Activated CD4-positive, alpha-beta T cell treated with anti-CD3 and anti-CD28 coated beads, Interleukin-2, amount 10 ng/mL, durations not matched to agents 7 days and 5 days (primary cell): ENCODE measurements at regions not wholly inside any gene's neighbourhood (a gene's known extent, or its start where the extent isn't known, plus 50 kb on each side); places are given as distances from the start of the nearest gene placed in this dataset.
"Not testable (repeated sequence)": the region's sequence is repeated elsewhere in the genome, so short reads cannot be mapped to it uniquely, and the experiment has no call there.

Source experiments
- CTCF ChIA-PET: fragments of 350-600 bp; sonication (Branson Sonifier 250); formaldehyde crosslinking; loops from one replicate; lab custom pipeline; 2021; ENCODE audit warnings: antibody characterized with exemption; lab: Charles Lee
- POLR2A ChIA-PET: fragments of 350-600 bp; sonication (Branson Sonifier 250); formaldehyde crosslinking; loops from one replicate; lab custom pipeline; 2021; ENCODE audit warnings: antibody characterized with exemption; lab: Charles Lee
- DNase-seq: peaks from one replicate; pipeline ENCODE4 v3.0.0-alpha.2; 2020
- H3K27ac Mint-ChIP-seq: one replicate; pipeline ENCODE4 v1.8.0; 2021; ENCODE audit warnings: mild to moderate bottlenecking, moderate library complexity, mixed read lengths
- H3K27me3 Mint-ChIP-seq: one replicate; pipeline ENCODE4 v1.8.0; 2021; ENCODE audit warnings: mixed read lengths
- H3K36me3 Mint-ChIP-seq: one replicate; pipeline ENCODE4 v1.8.0; 2021; ENCODE audit warnings: low read depth, mixed read lengths
- H3K4me1 Mint-ChIP-seq: one replicate; pipeline ENCODE4 v1.8.0; 2021; ENCODE audit warnings: mixed read lengths
- H3K4me3 Mint-ChIP-seq: one replicate; pipeline ENCODE4 v1.8.0; 2021; ENCODE audit warnings: mild to moderate bottlenecking, moderate library complexity, mixed read lengths
- H3K9me3 Mint-ChIP-seq: one replicate; pipeline ENCODE4 v1.8.0; 2021; ENCODE audit warnings: mixed read lengths

- no peaks in the 10 kb centered on the region for H3K27me3 Mint-ChIP-seq
- CTCF ChIA-PET = no interaction called here
Measured at GRCh38 chr9:115838417-115838816, 315.2 kb upstream of the PAPPA start.

GRCh38 chr9:115844433-115844832 is 309.2 kb upstream of the PAPPA start:
- CTCF ChIA-PET, H3K4me1 Mint-ChIP-seq, H3K4me3 Mint-ChIP-seq, H3K36me3 Mint-ChIP-seq, H3K9me3 Mint-ChIP-seq, DNase-seq, POLR2A ChIA-PET, H3K27me3 Mint-ChIP-seq, H3K27ac Mint-ChIP-seq: not testable (repeated sequence)

More at GRCh38 chr9:115838417-115838816, 315.2 kb upstream of the PAPPA start:
- POLR2A ChIA-PET = no interaction called here
- Mint-ChIP-seq H3K36me3 (no peaks in the 10 kb centered on the region), H3K4me3 (no peak overlapping the region), H3K27ac (no peak overlapping the region), H3K4me1 (no peaks in the 10 kb centered on the region), H3K9me3 (no peaks in the 10 kb centered on the region)
- DNase-seq = no peak

GRCh38 chr9:115845648-115846312 is 307.8 kb upstream of the PAPPA start:
- ChIA-PET POLR2A (no interaction called here), CTCF (no interaction called here)
- Mint-ChIP-seq H3K4me3 (no peak overlapping the region), H3K27ac (no peak overlapping the region), H3K9me3 (no peaks in the 10 kb centered on the region), H3K4me1 (no peaks in the 10 kb centered on the region), H3K36me3 (no peaks in the 10 kb centered on the region), H3K27me3 (no peaks in the 10 kb centered on the region)
- DNase-seq = no peak

GRCh38 chr9:115847216-115847615 is 306.4 kb upstream of the PAPPA start:
- no peak overlapping the region for H3K27ac Mint-ChIP-seq
- no peaks in the 10 kb centered on the region for H3K4me1 Mint-ChIP-seq
- H3K27me3 Mint-ChIP-seq = no peaks in the 10 kb centered on the region
- H3K36me3 Mint-ChIP-seq = no peaks in the 10 kb centered on the region
- ChIA-PET POLR2A (interaction anchor here (0.7 kb wide), 1 partner anchor 597 kb away, joined by 4 read pairs; no protein-coding TSS in a partner anchor), CTCF (interaction anchor here (1.5 kb wide), 1 partner anchor 12 kb away, joined by 3 read pairs; no protein-coding TSS in a partner anchor)
- H3K9me3 Mint-ChIP-seq = no peaks in the 10 kb centered on the region
- no peak overlapping the region for H3K4me3 Mint-ChIP-seq
- DNase-seq = no peak

- CTCF ChIA-PET = no interaction called here
Measured at GRCh38 chr9:115849679-115850412, 303.7 kb upstream of the PAPPA start.

GRCh38 chr9:115850548-115851304 is 302.9 kb upstream of the PAPPA start:
- ChIA-PET POLR2A (no interaction called here), CTCF (interaction anchor here (0.6 kb wide), 1 partner anchor 13 kb away, joined by 6 read pairs; no protein-coding TSS in a partner anchor)
- H3K27ac Mint-ChIP-seq = no peak overlapping the region
- no peaks in the 10 kb centered on the region for H3K36me3 Mint-ChIP-seq
- DNase-seq = no peak
- H3K4me3 Mint-ChIP-seq = no peak overlapping the region
- H3K27me3 Mint-ChIP-seq = no peaks in the 10 kb centered on the region
- no peaks in the 10 kb centered on the region for H3K4me1 Mint-ChIP-seq
- no peaks in the 10 kb centered on the region for H3K9me3 Mint-ChIP-seq

More at GRCh38 chr9:115849679-115850412, 303.7 kb upstream of the PAPPA start:
- Mint-ChIP-seq H3K9me3 (no peaks in the 10 kb centered on the region), H3K4me3 (no peak overlapping the region), H3K27ac (no peak overlapping the region), H3K4me1 (no peaks in the 10 kb centered on the region), H3K27me3 (no peaks in the 10 kb centered on the region), H3K36me3 (no peaks in the 10 kb centered on the region)
- POLR2A ChIA-PET = no interaction called here
- DNase-seq = no peak

GRCh38 chr9:115855458-115856133 is 298.0 kb upstream of the PAPPA start:
- ChIA-PET CTCF (no interaction called here), POLR2A (no interaction called here)
- Mint-ChIP-seq H3K27me3 (no peaks in the 10 kb centered on the region), H3K27ac (no peak overlapping the region), H3K4me1 (no peaks in the 10 kb centered on the region), H3K9me3 (no peaks in the 10 kb centered on the region), H3K4me3 (no peak overlapping the region), H3K36me3 (no peaks in the 10 kb centered on the region)
- DNase-seq = no peak

GRCh38 chr9:115858421-115858820 is 295.2 kb upstream of the PAPPA start:
- DNase-seq, H3K4me1 Mint-ChIP-seq, H3K9me3 Mint-ChIP-seq, H3K27ac Mint-ChIP-seq, H3K36me3 Mint-ChIP-seq, H3K4me3 Mint-ChIP-seq, POLR2A ChIA-PET, H3K27me3 Mint-ChIP-seq: not testable (repeated sequence)
- CTCF ChIA-PET = interaction anchor here (1.4 kb wide), 1 partner anchor 10 kb away, joined by 3 read pairs; no protein-coding TSS in a partner anchor

- POLR2A ChIA-PET = no interaction called here
- DNase-seq = no peak
- CTCF ChIA-PET = no interaction called here
Measured at GRCh38 chr9:115862021-115862420, 291.6 kb upstream of the PAPPA start.

GRCh38 chr9:115864581-115864980 is 289.0 kb upstream of the PAPPA start:
- ChIA-PET CTCF (no interaction called here), POLR2A (no interaction called here)
- no peaks in the 10 kb centered on the region for H3K4me1 Mint-ChIP-seq
- H3K27ac Mint-ChIP-seq = no peak overlapping the region
- no peaks in the 10 kb centered on the region for H3K9me3 Mint-ChIP-seq
- H3K36me3 Mint-ChIP-seq = no peaks in the 10 kb centered on the region
- no peak for DNase-seq
- H3K4me3 Mint-ChIP-seq = no peak overlapping the region
- no peaks in the 10 kb centered on the region for H3K27me3 Mint-ChIP-seq

More at GRCh38 chr9:115862021-115862420, 291.6 kb upstream of the PAPPA start:
- no peak overlapping the region for H3K27ac Mint-ChIP-seq
- no peaks in the 10 kb centered on the region for H3K27me3 Mint-ChIP-seq
- no peaks in the 10 kb centered on the region for H3K36me3 Mint-ChIP-seq
- H3K4me3 Mint-ChIP-seq = no peak overlapping the region
- H3K4me1 Mint-ChIP-seq = no peaks in the 10 kb centered on the region
- H3K9me3 Mint-ChIP-seq = no peaks in the 10 kb centered on the region

GRCh38 chr9:115867326-115867725 is 286.3 kb upstream of the PAPPA start:
- no peaks in the 10 kb centered on the region for H3K27me3 Mint-ChIP-seq

GRCh38 chr9:115877852-115878438 is 275.6 kb upstream of the PAPPA start:
- no peak for DNase-seq
- no peaks in the 10 kb centered on the region for H3K9me3 Mint-ChIP-seq
- ChIA-PET CTCF (no interaction called here), POLR2A (interaction anchor here (0.6 kb wide), 1 partner anchor 34 kb away, joined by 3 read pairs; no protein-coding TSS in a partner anchor)
- H3K36me3 Mint-ChIP-seq = no peaks in the 10 kb centered on the region
- H3K4me1 Mint-ChIP-seq = no peaks in the 10 kb centered on the region
- no peak overlapping the region for H3K4me3 Mint-ChIP-seq
- H3K27ac Mint-ChIP-seq = no peak overlapping the region
- H3K27me3 Mint-ChIP-seq = no peaks in the 10 kb centered on the region

More at GRCh38 chr9:115867326-115867725, 286.3 kb upstream of the PAPPA start:
- Mint-ChIP-seq H3K36me3 (no peaks in the 10 kb centered on the region), H3K4me3 (no peak overlapping the region), H3K9me3 (peaks cover 3% of the 10 kb centered on the region), H3K4me1 (no peaks in the 10 kb centered on the region), H3K27ac (no peak overlapping the region)
- no peak for DNase-seq
- POLR2A ChIA-PET = no interaction called here
- CTCF ChIA-PET = no interaction called here
